GM12891 (cell line): ENCODE measurements at regions not wholly inside any gene's neighbourhood (a gene's known extent, or its start where the extent isn't known, plus 50 kb on each side); places are given as distances from the start of the nearest gene placed in this dataset.

Experiments
- PAX5 ChIP-seq: IDR thresholded peaks from 2 replicates; pipeline ENCODE4 v1.6.1; 2011; ENCODE audit warnings: low read length, moderate library complexity, mild to moderate bottlenecking; ENCODE audit not compliant: insufficient read depth, severe bottlenecking
- POLR2A ChIP-seq: IDR thresholded peaks from 2 replicates; pipeline ENCODE4 v1.6.1; 2011; ENCODE audit warnings: low read depth, low read length, control low read depth
- POLR2AphosphoS5 ChIP-seq: IDR thresholded peaks from 2 replicates; pipeline ENCODE4 v1.6.1; 2011; ENCODE audit warnings: low read depth, low read length, control low read depth
- POU2F2 ChIP-seq: IDR thresholded peaks from 2 replicates; pipeline ENCODE4 v1.6.1; 2011; ENCODE audit warnings: low read depth, mild to moderate bottlenecking, control low read depth, low read length, moderate library complexity
- SPI1 ChIP-seq: IDR thresholded peaks from 2 replicates; pipeline ENCODE4 v1.6.1; 2011; ENCODE audit warnings: low read depth, low read length, control low read depth
- TAF1 ChIP-seq: IDR thresholded peaks from 2 replicates; pipeline ENCODE4 v1.6.1; 2011; ENCODE audit warnings: low read depth, low read length, control low read depth

DNA sequence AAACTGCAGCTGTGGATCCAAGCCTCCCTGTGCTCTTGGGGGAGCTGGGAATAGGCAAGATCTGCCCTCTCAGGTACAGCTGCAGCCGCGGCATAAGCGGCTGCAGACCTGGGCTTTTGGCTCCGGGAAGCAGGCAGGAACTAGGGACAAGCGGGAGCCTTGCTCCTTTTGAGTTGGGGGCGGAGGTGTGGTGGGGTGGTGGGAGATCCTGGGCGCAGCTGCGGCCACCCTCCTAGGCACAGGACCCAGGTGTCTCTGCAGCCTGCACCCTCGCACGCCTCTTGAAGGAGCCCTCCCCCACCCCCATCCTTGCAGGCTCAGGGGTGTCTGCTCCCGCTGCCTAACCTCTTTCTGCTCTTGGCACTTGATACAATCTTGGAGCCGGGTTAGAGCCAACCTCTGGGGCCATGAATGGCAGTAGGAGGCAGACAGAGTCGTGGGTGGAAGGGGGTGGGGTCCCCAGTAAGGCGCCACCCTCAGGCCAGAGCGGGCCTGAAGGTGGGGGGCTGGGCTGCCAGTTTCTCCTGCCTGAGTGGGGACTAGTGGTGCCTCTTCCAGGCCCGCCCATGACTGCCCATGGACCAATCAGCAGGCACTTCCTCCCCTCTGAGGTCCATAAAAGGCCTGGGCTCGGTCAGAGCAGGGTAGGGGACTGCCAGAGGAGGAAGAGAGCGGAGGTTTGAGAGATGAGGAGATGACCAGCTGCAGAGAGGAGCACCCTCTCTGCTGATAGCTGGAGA lies 267.6 kb upstream of the TNC start:
- TF ChIP-seq TAF1 (no peak), POLR2A (no peak), POLR2AphosphoS5 (no peak), SPI1 (no peak), PAX5 (no peak), POU2F2 (no peak)
